ENCODE measurements at regions not wholly inside any gene's neighbourhood (a gene's known extent, or its start where the extent isn't known, plus 50 kb on each side); places are given as distances from the start of the nearest gene placed in this dataset.
"Not testable (repeated sequence)": the region's sequence is repeated elsewhere in the genome, so short reads cannot be mapped to it uniquely, and the experiment has no call there.

GRCh38 chr16:8047736-8048135, 542.6 kb downstream of the TMEM114 start:
- no peak for DNase-seq

- DNase-seq = no peak
Observed at GRCh38 chr16:8044796-8045195, 545.5 kb downstream of the TMEM114 start.

- DNase-seq = no peak
Observed at GRCh38 chr16:8032406-8032805, 557.9 kb downstream of the TMEM114 start.

GRCh38 chr16:8030004-8030403, 560.3 kb downstream of the TMEM114 start:
- not testable (repeated sequence) for DNase-seq

GRCh38 chr16:8026450-8026849, 563.9 kb downstream of the TMEM114 start:
- DNase-seq = no peak

- no peak for DNase-seq
Observed at GRCh38 chr16:8023326-8023725, 567.0 kb downstream of the TMEM114 start.

GRCh38 chr16:8005096-8005860, 585.0 kb downstream of the TMEM114 start:
- DNase-seq = no peak

GRCh38 chr16:7998789-7999453, 591.4 kb downstream of the TMEM114 start:
- DNase-seq = no peak

GRCh38 chr16:7997966-7998365, 592.3 kb downstream of the TMEM114 start:
- no peak for DNase-seq

- DNase-seq = no peak
Observed at GRCh38 chr16:7992616-7993015, 597.7 kb downstream of the TMEM114 start.

GRCh38 chr16:7990626-7991260, 599.6 kb downstream of the TMEM114 start:
- no peak for DNase-seq

GRCh38 chr16:7983676-7984075, 606.6 kb downstream of the TMEM114 start:
- no peak for DNase-seq

- no peak for DNase-seq
Observed at GRCh38 chr16:7980133-7980483, 610.2 kb downstream of the TMEM114 start.

GRCh38 chr16:7979448-7980132, 610.7 kb downstream of the TMEM114 start:
- DNase-seq = no peak

GRCh38 chr16:7976563-7976962, 613.7 kb downstream of the TMEM114 start:
- no peak for DNase-seq

- DNase-seq = no peak
Observed at GRCh38 chr16:7976125-7976524, 614.2 kb downstream of the TMEM114 start.

- DNase-seq = no peak
Observed at GRCh38 chr16:7967996-7968509, 622.3 kb downstream of the TMEM114 start.

- no peak for DNase-seq
Observed at GRCh38 chr16:7964744-7965143, 625.6 kb downstream of the TMEM114 start.

- no peak for DNase-seq
Observed at GRCh38 chr16:7964167-7964566, 626.1 kb downstream of the TMEM114 start.

GRCh38 chr16:7962091-7962879, 628.0 kb downstream of the TMEM114 start:
- DNase-seq = no peak

- DNase-seq = no peak
Observed at GRCh38 chr16:7957151-7957550, 624.5 kb downstream of the RBFOX1 start.

- no peak for DNase-seq
Observed at GRCh38 chr16:7953360-7953759, 620.7 kb downstream of the RBFOX1 start.

Measured in activated CD4-positive, alpha-beta T cell treated with anti-CD3 and anti-CD28 coated beads, Interleukin-10, Interleukin-2, amounts not matched to agents 100 ng/mL and 50 ng/mL, durations not matched to agents 16 hours and 8 hours (primary cell).